Mucosa of descending colon (tissue), 3 donors: ENCODE measurements at regions not wholly inside any gene's neighbourhood (a gene's known extent, or its start where the extent isn't known, plus 50 kb on each side); places are given as distances from the start of the nearest gene placed in this dataset.
A peak's percentile ranks its signal among the peaks of the same experiment; 100 is the strongest.

Source experiments
- ATAC-seq: fragments of 200-7000 bp; cut with Tn5 transposase; one replicate; pipeline ENCODE4 v1.9.1; 2020; ENCODE audit warnings: mild to moderate bottlenecking, moderate library complexity
- DNase-seq, 3 donors: peaks; one replicate each; pipeline ENCODE4 v3.0.0-alpha.2; 2020
- H3K36me3 ChIP-seq: fragments of 200-600 bp; one replicate; pipeline ENCODE4 v1.8.0; 2021; ENCODE audit warnings: low read depth, mild to moderate bottlenecking
- H3K4me1 ChIP-seq: fragments of 200-600 bp; one replicate; pipeline ENCODE4 v1.8.0; 2021; ENCODE audit warnings: low read depth, mild to moderate bottlenecking
- H3K4me3 ChIP-seq: fragments of 200-600 bp; one replicate; pipeline ENCODE4 v1.8.0; 2021; ENCODE audit warnings: mild to moderate bottlenecking
- H3K9me3 ChIP-seq: fragments of 200-600 bp; one replicate; pipeline ENCODE4 v1.8.0; 2021; ENCODE audit warnings: mild to moderate bottlenecking
- intact Hi-C, 2 donors: fragments of 100-400 bp; cut with DNase I in 1 of 2; cut with micrococcal nuclease in 1 of 2; formaldehyde crosslinking; loops; one replicate each; pipeline versions ENCODE4 v1.11.0 to v1.11.1; 2022; cut with DNase I, micrococcal nuclease
- TF ChIP-seq, protein P1 (sequence below): fragments of 200-600 bp; IDR thresholded peaks from one replicate; pipeline ENCODE4 v1.8.0; 2022; ENCODE audit warnings: antibody characterized with exemption, mild to moderate bottlenecking
- donor health status: DM: no; HTN: no; CAD: no; lungs with moderate emphysema.
- donor health status: DM: no; HTN: no; CAD: no.
- donor health status: DM: no; HTN: yes; CAD: no.

DNA sequence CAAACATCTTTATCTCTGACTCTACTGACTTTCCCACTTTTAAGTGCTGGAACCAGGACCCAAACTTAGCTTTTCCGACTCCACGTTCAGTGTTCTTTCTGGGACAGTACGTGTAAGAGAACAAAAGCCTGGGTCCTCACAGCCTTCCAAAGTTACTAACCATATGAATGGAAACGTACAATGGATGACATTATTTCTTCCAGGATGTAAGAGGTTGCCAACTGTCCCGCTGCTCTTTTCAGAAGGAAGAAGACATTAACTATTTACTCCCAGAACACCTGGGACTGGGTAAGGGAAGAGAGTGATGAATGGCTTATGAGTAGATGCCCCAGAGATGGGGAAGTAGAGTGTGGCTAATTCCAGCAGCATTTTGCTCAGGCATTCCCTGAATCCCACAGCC is 114.7 kb downstream of the TRAPPC11 start:
- ATAC-seq = no peak
- H3K4me3 ChIP-seq = no peak overlapping the region
- H3K9me3 ChIP-seq = no peaks in the 10 kb centered on the region
- intact Hi-C loops = no loop called here
- TF ChIP-seq, protein P1, sequence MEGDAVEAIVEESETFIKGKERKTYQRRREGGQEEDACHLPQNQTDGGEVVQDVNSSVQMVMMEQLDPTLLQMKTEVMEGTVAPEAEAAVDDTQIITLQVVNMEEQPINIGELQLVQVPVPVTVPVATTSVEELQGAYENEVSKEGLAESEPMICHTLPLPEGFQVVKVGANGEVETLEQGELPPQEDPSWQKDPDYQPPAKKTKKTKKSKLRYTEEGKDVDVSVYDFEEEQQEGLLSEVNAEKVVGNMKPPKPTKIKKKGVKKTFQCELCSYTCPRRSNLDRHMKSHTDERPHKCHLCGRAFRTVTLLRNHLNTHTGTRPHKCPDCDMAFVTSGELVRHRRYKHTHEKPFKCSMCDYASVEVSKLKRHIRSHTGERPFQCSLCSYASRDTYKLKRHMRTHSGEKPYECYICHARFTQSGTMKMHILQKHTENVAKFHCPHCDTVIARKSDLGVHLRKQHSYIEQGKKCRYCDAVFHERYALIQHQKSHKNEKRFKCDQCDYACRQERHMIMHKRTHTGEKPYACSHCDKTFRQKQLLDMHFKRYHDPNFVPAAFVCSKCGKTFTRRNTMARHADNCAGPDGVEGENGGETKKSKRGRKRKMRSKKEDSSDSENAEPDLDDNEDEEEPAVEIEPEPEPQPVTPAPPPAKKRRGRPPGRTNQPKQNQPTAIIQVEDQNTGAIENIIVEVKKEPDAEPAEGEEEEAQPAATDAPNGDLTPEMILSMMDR = no peak
- DNase-seq = no peak
- no peaks in the 10 kb centered on the region for H3K4me1 ChIP-seq
- H3K36me3 ChIP-seq = no peaks in the 10 kb centered on the region

DNA sequence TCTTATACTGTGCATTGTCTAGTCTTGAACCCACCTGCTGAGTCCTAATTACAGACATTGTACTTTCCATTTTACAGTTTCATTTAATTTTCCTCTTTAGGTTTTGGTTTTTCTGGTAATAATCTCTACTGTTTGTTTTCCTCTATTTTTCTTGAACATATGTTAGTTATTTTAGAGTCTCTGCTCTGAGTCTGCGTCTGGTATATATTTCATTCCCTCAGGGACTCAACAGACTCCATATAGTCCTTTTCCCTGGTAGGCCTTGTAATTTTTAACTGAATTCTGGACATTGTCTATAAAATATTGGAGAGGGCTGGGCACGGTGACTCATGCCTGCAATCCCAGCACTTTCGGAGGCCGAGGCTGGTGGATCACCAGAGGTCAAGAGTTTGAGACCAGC is 121.8 kb upstream of the STOX2 start:
- no peak for ATAC-seq
- no peaks in the 10 kb centered on the region for H3K9me3 ChIP-seq
- intact Hi-C loops = no loop called here
- no peaks in the 10 kb centered on the region for H3K4me1 ChIP-seq
- H3K36me3 ChIP-seq = no peaks in the 10 kb centered on the region
- TF ChIP-seq, protein P1 = no peak
- no peak for DNase-seq
- no peak overlapping the region for H3K4me3 ChIP-seq

DNA sequence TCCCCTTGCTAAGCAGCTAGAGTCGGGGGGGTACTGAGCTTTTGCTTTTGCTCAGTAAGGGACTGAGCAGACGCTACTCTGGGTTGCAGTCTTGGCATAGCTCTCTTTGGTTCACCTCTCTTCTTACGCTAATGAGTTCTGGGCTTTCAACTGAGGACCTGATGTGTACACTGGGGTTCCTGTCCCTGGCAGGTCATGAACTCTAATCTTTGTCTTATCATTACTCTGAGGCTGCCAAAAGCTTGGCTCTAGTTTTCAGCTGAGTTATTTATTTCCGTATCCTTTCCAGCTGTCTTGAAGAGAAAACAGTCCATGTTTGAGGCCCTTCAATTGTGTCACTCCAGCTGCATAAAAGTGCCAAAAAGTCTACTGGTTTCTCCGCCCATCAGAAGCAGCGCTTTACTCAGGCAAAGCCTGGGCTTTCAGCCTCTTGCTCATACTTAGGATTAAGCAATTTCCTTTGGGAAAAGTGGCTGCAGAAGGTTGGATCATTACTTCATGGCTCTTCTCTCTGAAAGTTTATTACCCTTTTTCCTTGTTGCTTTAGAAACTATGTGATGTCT is 121.0 kb upstream of the STOX2 start:
- peak; percentile 57 for ATAC-seq
- Histone ChIP-seq H3K9me3 (no peaks in the 10 kb centered on the region), H3K4me3 (no peak overlapping the region), H3K4me1 (no peaks in the 10 kb centered on the region), H3K36me3 (no peaks in the 10 kb centered on the region)
- intact Hi-C loops = no loop called here
- DNase-seq = no peak
- TF ChIP-seq, protein P1 = no peak

GRCh38 chr4:183788308-183788905 is 116.7 kb upstream of the STOX2 start:
- DNase-seq (no peak), ATAC-seq (no peak)
- Histone ChIP-seq H3K4me3 (no peak overlapping the region), H3K4me1 (no peaks in the 10 kb centered on the region), H3K36me3 (no peaks in the 10 kb centered on the region), H3K9me3 (no peaks in the 10 kb centered on the region)
- intact Hi-C loops = no loop called here
- TF ChIP-seq, protein P1 = no peak

DNA sequence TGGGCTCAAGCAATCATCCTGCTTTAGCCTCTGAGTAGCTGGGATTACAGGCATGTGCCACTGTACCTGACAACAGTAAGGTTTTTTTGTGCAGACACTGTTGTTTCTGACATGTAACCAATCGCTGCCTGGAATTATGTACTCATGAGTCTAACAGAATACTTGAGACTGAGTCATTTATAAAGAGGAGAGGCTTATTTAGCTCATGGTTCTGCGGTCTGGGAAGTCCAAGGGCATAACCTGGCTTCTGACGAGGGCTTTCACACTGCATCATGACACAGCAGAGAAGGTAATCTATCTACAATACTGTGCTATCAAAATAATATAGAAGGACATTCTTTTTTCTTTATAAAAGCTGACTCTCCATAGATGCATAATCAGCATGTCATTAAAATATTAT is 115.5 kb upstream of the STOX2 start:
- ATAC-seq (no peak), DNase-seq (no peak)
- H3K4me1 ChIP-seq = no peaks in the 10 kb centered on the region
- intact Hi-C loops = no loop called here
- H3K36me3 ChIP-seq = no peaks in the 10 kb centered on the region
- H3K9me3 ChIP-seq = peaks cover 3% of the 10 kb centered on the region
- TF ChIP-seq, protein P1 = no peak
- H3K4me3 ChIP-seq = no peak overlapping the region

DNA sequence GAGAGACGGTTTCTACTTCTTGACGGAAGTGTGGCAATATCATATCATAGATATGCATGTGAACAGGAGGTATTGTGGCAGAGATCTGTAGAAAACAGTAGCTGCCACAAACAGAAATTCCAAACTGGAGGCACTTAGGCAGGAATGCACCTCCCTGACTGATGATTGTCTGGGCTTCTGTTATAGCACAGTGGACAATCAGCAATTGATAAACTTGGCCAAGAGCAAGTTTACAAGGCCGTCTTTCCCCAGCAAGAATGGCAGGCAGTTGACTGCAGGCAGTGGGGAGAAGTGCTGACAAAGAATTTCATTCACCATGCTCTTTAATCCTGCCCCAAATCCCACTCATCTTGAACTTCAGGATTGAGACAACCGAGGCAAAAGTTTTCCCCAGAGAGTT is 114.4 kb upstream of the STOX2 start:
- no peak for ATAC-seq
- intact Hi-C loops = no loop called here
- TF ChIP-seq, protein P1 = no peak
- DNase-seq = no peak
- Histone ChIP-seq H3K9me3 (peaks cover 4% of the 10 kb centered on the region), H3K4me3 (no peak overlapping the region), H3K4me1 (no peaks in the 10 kb centered on the region), H3K36me3 (no peaks in the 10 kb centered on the region)
